ENCODE measurements at regions not wholly inside any gene's neighbourhood (a gene's known extent, or its start where the extent isn't known, plus 50 kb on each side); places are given as distances from the start of the nearest gene placed in this dataset.

DNA sequence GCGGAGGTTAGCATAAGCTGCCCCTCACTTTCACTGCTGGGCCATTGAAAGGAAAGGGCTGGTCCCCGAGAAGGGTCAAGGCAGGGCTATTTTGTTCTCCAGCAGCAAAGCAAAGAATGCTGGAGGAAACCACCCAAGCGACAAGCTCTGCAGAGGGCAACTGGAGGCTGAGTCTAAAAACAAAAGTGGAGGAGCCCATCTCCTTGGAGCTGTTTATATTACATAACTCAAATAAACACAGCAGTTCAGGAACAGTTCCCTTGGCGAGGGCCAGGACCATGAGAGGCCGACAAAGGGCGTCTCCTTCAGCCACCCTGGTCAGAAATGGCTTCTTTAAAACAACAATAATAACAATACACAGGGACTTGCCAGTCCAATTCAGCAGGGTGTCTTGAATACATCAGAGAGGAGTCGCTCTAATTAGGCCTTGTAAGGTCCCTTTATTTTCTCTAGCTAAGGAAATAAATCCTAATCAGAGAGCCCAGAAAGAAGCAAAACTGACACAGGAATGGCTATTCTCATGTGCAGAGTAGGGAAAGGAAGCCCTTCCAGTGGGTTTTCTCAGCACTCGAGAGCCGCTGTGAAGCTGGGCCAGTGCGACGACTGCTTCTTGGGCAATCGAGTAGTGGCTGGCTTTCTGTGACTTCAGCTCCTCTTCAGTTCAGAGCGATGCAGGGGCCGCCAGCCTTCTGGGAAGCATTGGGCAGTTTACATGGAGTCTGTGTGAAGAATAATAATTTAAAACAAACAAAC is 57.0 kb upstream of the TARBP1 start:
- DNase-seq = no peak

DNA sequence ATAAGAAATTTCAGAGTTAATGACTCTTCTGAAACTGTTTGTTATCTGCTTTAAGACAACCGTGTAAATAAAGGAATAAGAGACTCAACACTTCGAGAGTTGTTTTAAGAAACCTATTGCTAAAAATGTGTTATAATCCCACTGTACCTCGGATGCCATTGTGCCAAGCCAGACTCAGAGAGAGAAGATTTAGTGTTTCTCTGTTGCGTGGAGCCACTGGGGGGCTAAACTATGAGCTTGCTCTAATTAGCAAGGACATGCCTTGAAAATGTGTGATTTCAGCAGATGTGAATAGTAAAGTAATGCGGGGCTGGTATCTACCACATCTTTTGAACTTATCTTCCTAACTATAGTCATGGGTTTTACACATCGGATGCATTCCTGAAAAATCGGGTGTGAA is 56.2 kb upstream of the TARBP1 start:
- DNase-seq = no peak

GRCh38 chr1:234533975-234534876 is 55.2 kb upstream of the TARBP1 start:
- peak; percentile 66 for DNase-seq

DNA sequence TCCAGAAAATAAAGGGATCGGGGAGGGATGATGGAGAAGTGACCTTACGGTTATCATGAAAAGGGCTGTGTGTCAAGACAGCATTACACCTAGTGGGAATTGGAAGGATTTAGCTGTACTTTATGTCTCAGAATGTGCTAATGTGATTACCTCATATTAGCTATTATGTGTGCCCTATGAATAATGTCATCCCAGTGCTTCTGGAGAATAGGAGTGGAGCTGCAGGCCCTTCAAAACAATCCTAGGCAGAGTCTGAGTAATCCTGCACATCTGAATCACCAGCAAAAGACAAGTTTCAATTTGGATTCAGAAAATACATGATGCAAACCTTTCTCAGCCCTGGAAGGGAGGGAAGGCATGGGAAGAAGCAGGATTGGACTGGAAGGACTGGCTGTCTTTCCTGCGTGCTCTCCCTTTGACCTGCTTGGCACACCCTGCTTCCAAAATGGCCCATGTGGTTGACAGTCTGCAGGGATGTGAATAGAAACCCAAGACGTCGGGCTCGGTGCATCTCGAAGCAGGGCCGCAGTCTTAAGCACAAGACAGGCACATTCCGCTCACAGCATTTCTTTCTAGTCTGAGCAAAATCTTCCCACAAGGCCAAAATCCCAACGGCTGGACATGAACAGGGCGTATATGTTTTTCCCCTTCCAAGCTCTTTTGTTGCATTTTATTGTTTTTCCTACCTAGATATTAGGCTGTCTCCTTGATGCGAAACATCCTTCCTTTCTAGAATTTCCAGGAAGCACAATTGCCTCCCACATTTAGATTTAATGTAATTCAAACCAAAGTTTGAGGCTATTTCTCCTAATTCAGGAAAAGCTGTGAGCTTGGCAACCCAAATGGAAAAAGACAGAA is 54.3 kb upstream of the TARBP1 start:
- no peak for DNase-seq

GRCh38 chr1:234532503-234532922 is 53.5 kb upstream of the TARBP1 start:
- no peak for DNase-seq

GRCh38 chr1:234531151-234531635 is 52.2 kb upstream of the TARBP1 start:
- no peak for DNase-seq

DNA sequence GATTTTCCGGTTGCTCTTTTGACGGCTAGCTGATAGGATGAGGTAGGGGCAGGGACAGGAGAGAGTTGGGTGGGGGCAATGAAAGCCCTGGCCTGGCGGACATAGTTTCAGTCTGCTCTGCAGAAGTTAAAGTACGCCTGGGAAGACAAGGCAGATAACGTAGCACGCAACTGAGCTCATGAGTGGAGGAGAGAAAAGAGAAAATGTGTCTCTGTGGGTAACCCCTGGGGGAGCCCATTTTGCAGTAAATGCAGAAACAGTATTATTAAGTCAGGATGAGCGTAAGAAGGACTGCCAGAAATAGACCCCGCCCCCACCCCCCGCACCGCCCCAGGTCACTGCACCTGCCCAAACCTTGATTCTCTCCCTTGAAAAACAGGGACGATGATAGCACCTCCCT is 51.7 kb upstream of the TARBP1 start:
- DNase-seq = no peak

GRCh38 chr1:234529950-234530237 is 50.9 kb upstream of the TARBP1 start:
- no peak for DNase-seq

DNA sequence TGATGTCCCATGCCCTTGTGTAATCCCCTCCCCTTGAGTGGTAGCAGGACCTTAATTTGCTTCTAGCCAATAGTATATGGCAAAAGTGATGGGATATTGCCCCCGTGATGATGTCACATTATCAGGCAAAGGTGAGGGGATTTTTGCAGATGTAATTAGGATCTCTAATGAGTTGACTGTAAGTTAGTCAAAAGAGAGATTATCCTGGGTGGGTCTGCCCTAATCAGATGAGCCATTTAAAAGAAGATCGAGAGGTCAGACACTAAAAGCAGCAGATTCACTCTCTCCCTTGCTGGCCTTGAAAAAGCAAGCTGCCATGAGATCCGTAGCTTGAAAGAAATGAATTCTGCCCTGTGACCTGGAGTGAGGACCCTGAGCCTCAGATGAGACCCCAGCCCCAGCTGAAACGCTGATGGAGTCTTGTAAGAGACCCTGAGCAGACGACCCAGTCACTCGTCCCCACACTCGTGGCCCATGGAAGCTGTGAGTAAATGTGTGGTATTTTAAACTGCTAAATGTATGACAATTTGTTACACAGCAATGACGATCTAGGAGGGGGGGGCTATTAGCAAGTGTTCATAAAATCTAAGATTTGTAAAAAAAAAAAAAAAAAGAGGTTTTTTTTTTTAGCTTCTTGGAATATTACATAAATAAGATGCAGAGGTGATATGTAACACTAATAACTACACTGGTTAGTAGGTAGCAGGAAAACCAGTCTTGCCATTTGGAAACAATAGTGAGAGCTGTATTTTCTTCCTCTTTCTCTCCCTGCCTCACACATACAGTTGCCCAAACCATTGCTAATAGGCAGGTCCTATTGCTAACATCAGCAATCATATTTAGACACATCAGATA is 50.3 kb upstream of the TARBP1 start:
- DNase-seq = no peak
